ENCODE measurements at regions not wholly inside any gene's neighbourhood (a gene's known extent, or its start where the extent isn't known, plus 50 kb on each side); places are given as distances from the start of the nearest gene placed in this dataset.

GRCh38 chr1:232250838-232251237, 379.1 kb downstream of the SIPA1L2 start:
- DNase-seq (ENCODE audit: low read depth) = no peak
- H3K4me3 ChIP-seq (ENCODE audit: low read length) = no peak overlapping the region
- no peak for TF ChIP-seq CTCF (conservative IDR thresholded peaks at IDR 0.05; ENCODE audit: low read depth, low read length)

- no peak for DNase-seq (ENCODE audit: low read depth)
- no peak overlapping the region for H3K4me3 ChIP-seq (ENCODE audit: low read length)
- no peak for TF ChIP-seq CTCF (conservative IDR thresholded peaks at IDR 0.05; ENCODE audit: low read depth, low read length)
Measured at GRCh38 chr1:232249861-232250777, 379.8 kb downstream of the SIPA1L2 start.

- no peak for DNase-seq (ENCODE audit: low read depth)
- H3K4me3 ChIP-seq (ENCODE audit: low read length) = no peak overlapping the region
- no peak for TF ChIP-seq CTCF (conservative IDR thresholded peaks at IDR 0.05; ENCODE audit: low read depth, low read length)
Measured at GRCh38 chr1:232249339-232249738, 380.6 kb downstream of the SIPA1L2 start.

- no peak for DNase-seq (ENCODE audit: low read depth)
- TF ChIP-seq CTCF (conservative IDR thresholded peaks at IDR 0.05; ENCODE audit: low read depth, low read length) = no peak
Measured at GRCh38 chr1:232248276-232248820, 381.6 kb downstream of the SIPA1L2 start.

GRCh38 chr1:232247669-232248068, 382.3 kb downstream of the SIPA1L2 start:
- no peak for TF ChIP-seq CTCF (conservative IDR thresholded peaks at IDR 0.05; ENCODE audit: low read depth, low read length)
- H3K4me3 ChIP-seq (ENCODE audit: low read length) = no peak overlapping the region
- no peak for DNase-seq (ENCODE audit: low read depth)

More at GRCh38 chr1:232248276-232248820, 381.6 kb downstream of the SIPA1L2 start:
- H3K4me3 ChIP-seq (ENCODE audit: low read length) = no peak overlapping the region

- DNase-seq (ENCODE audit: low read depth) = no peak
- no peak for TF ChIP-seq CTCF (conservative IDR thresholded peaks at IDR 0.05; ENCODE audit: low read depth, low read length)
- H3K4me3 ChIP-seq (ENCODE audit: low read length) = no peak overlapping the region
Measured at GRCh38 chr1:232244426-232244825, 385.5 kb downstream of the SIPA1L2 start.

GRCh38 chr1:232239998-232240397, 389.9 kb downstream of the SIPA1L2 start:
- no peak overlapping the region for H3K4me3 ChIP-seq (ENCODE audit: low read length)
- no peak for DNase-seq (ENCODE audit: low read depth)
- TF ChIP-seq CTCF (conservative IDR thresholded peaks at IDR 0.05; ENCODE audit: low read depth, low read length) = no peak

Measured in retinal pigment epithelial cell (primary cell).